Transverse colon (tissue), 3 donors: ENCODE measurements at regions not wholly inside any gene's neighbourhood (a gene's known extent, or its start where the extent isn't known, plus 50 kb on each side); places are given as distances from the start of the nearest gene placed in this dataset.

Experiments used
- CTCF ChIP-seq, 5 experiments: fragments of 200-600 bp in 3 of 5; fragments of 450-650 bp in 2 of 5; sonication (generic) in 3 of 5; IDR thresholded peaks; 1 replicate in 2 of 5; 2 replicates in 3 of 5; pipeline ENCODE4 v1.5.1; 2016 to 2017; ENCODE audit warnings: antibody characterized with exemption in 5 of 5, inconsistent platforms in 3 of 5, mild to moderate bottlenecking in 2 of 5, moderate library complexity in 1 of 5
- POLR2A ChIP-seq: fragments of 450-650 bp; IDR thresholded peaks from one replicate; pipeline ENCODE4 v1.6.1; 2016; ENCODE audit warnings: antibody characterized with exemption, mild to moderate bottlenecking, moderate library complexity

GRCh38 chr11:21839796-21840195 lies 353.1 kb upstream of the ANO5 start:
- no peak for TF ChIP-seq CTCF (IDR thresholded peaks at IDR 0.05)
- TF ChIP-seq POLR2A, result no peak
